Colonic mucosa (tissue), 4 donors: ENCODE measurements at regions not wholly inside any gene's neighbourhood (a gene's known extent, or its start where the extent isn't known, plus 50 kb on each side); places are given as distances from the start of the nearest gene placed in this dataset.

Experiments
- DNase-seq: peaks from one replicate; pipeline ENCODE4 v3.0.0-alpha.2; 2020
- H3K27ac ChIP-seq: fragments of 200-600 bp; one replicate; pipeline ENCODE4 v1.8.0; 2021
- H3K27me3 ChIP-seq: fragments of 200-600 bp; one replicate; pipeline ENCODE4 v1.8.0; 2021
- H3K36me3 ChIP-seq: fragments of 200-600 bp; one replicate; pipeline ENCODE4 v1.8.0; 2021
- H3K4me1 ChIP-seq: fragments of 200-600 bp; one replicate; pipeline ENCODE4 v1.8.0; 2021; ENCODE audit warnings: mild to moderate bottlenecking
- H3K4me3 ChIP-seq: fragments of 200-600 bp; one replicate; pipeline ENCODE4 v1.8.0; 2021
- H3K9ac ChIP-seq, 2 donors: one replicate each; pipeline ENCODE4 v1.7.0; 2013; ENCODE audit warnings: control low read depth in 2 of 2, low read depth in 2 of 2, low read length in 2 of 2
- H3K9me3 ChIP-seq: fragments of 200-600 bp; one replicate; pipeline ENCODE4 v1.8.0; 2021
- CTCF ChIP-seq: fragments of 200-600 bp; IDR thresholded peaks from one replicate; pipeline ENCODE4 v1.8.0; 2022; ENCODE audit warnings: antibody characterized with exemption, mild to moderate bottlenecking
- intact Hi-C: fragments of 100-400 bp; cut with DNase I; formaldehyde crosslinking; loops from one replicate; pipeline ENCODE4 v1.14.1; 2022
- donor health status: healthy.
- donor health status: DM: no; HTN: no; CAD: no.
- donor health status: DM: no; HTN: no; CAD: no.

- Histone ChIP-seq H3K36me3 (no peaks in the 10 kb centered on the region), H3K27me3 (no peaks in the 10 kb centered on the region), H3K4me3 (no peak overlapping the region), H3K27ac (no peak overlapping the region), H3K4me1 (no peaks in the 10 kb centered on the region), H3K9me3 (no peaks in the 10 kb centered on the region), H3K9ac (no peak overlapping the region)
- no peak for TF ChIP-seq CTCF
- no peak for DNase-seq
- intact Hi-C loops = no loop called here
Observed at GRCh38 chr2:107657049-107657448, 169.6 kb upstream of the RGPD4 start.

GRCh38 chr2:107663632-107664031 is 163.1 kb upstream of the RGPD4 start:
- no peaks in the 10 kb centered on the region for H3K4me1 ChIP-seq
- H3K27ac ChIP-seq = no peak overlapping the region
- H3K27me3 ChIP-seq = no peaks in the 10 kb centered on the region
- H3K9me3 ChIP-seq = no peaks in the 10 kb centered on the region
- DNase-seq = no peak
- H3K9ac ChIP-seq = no peak overlapping the region
- intact Hi-C loops = no loop called here
- TF ChIP-seq CTCF = no peak
- H3K36me3 ChIP-seq = no peaks in the 10 kb centered on the region
- H3K4me3 ChIP-seq = no peak overlapping the region

GRCh38 chr2:107669335-107669734 is 157.4 kb upstream of the RGPD4 start:
- no peak overlapping the region for H3K27ac ChIP-seq
- H3K4me3 ChIP-seq = no peak overlapping the region
- intact Hi-C loops = no loop called here
- TF ChIP-seq CTCF = no peak
- no peaks in the 10 kb centered on the region for H3K27me3 ChIP-seq
- H3K4me1 ChIP-seq = no peaks in the 10 kb centered on the region
- H3K9me3 ChIP-seq = no peaks in the 10 kb centered on the region
- H3K9ac ChIP-seq = no peak overlapping the region
- H3K36me3 ChIP-seq = no peaks in the 10 kb centered on the region
- DNase-seq = no peak

- Histone ChIP-seq H3K27ac (no peak overlapping the region), H3K9ac (no peak overlapping the region), H3K9me3 (no peaks in the 10 kb centered on the region), H3K4me3 (no peak overlapping the region), H3K4me1 (no peaks in the 10 kb centered on the region), H3K27me3 (no peaks in the 10 kb centered on the region), H3K36me3 (no peaks in the 10 kb centered on the region)
- no peak for TF ChIP-seq CTCF
- no peak for DNase-seq
- intact Hi-C loops = no loop called here
Observed at GRCh38 chr2:107681936-107682335, 144.8 kb upstream of the RGPD4 start.

GRCh38 chr2:107684421-107684820 is 142.3 kb upstream of the RGPD4 start:
- H3K4me1 ChIP-seq = no peaks in the 10 kb centered on the region
- no peaks in the 10 kb centered on the region for H3K9me3 ChIP-seq
- H3K36me3 ChIP-seq = no peaks in the 10 kb centered on the region
- no peak overlapping the region for H3K9ac ChIP-seq
- no peak for DNase-seq
- intact Hi-C loops = no loop called here
- H3K27me3 ChIP-seq = no peaks in the 10 kb centered on the region
- no peak overlapping the region for H3K4me3 ChIP-seq
- H3K27ac ChIP-seq = no peak overlapping the region
- no peak for TF ChIP-seq CTCF

- Histone ChIP-seq H3K9ac (no peak overlapping the region), H3K27me3 (no peaks in the 10 kb centered on the region), H3K4me1 (no peaks in the 10 kb centered on the region), H3K27ac (no peak overlapping the region), H3K9me3 (no peaks in the 10 kb centered on the region), H3K4me3 (no peak overlapping the region), H3K36me3 (no peaks in the 10 kb centered on the region)
- TF ChIP-seq CTCF = no peak
- intact Hi-C loops = no loop called here
- DNase-seq = no peak
Observed at GRCh38 chr2:107685421-107685986, 141.2 kb upstream of the RGPD4 start.
